GM18909 (cell line): ENCODE measurements at regions not wholly inside any gene's neighbourhood (a gene's known extent, or its start where the extent isn't known, plus 50 kb on each side); places are given as distances from the start of the nearest gene placed in this dataset.
A peak's percentile ranks its signal among the peaks of the same experiment; 100 is the strongest.

Experiments used
- ATAC-seq: cut with Tn5 transposase; IDR thresholded peaks from one replicate; pipeline ENCODE4 v1.9.1; 2021; ENCODE audit warnings: mild to moderate bottlenecking; ENCODE audit not compliant: unreplicated experiment, poor library complexity

- peak; percentile 56 for ATAC-seq
Observed at GRCh38 chr6:14665827-14666724, 548.5 kb downstream of the CD83 start.

- ATAC-seq = no peak
Observed at GRCh38 chr6:14670806-14671205, 553.2 kb downstream of the CD83 start.

GRCh38 chr6:14671261-14671681 lies 553.7 kb downstream of the CD83 start:
- no peak for ATAC-seq

- ATAC-seq = no peak
Observed at GRCh38 chr6:14671937-14672336, 554.4 kb downstream of the CD83 start.

- ATAC-seq = no peak
Observed at GRCh38 chr6:14673201-14673600, 555.6 kb downstream of the CD83 start.

DNA sequence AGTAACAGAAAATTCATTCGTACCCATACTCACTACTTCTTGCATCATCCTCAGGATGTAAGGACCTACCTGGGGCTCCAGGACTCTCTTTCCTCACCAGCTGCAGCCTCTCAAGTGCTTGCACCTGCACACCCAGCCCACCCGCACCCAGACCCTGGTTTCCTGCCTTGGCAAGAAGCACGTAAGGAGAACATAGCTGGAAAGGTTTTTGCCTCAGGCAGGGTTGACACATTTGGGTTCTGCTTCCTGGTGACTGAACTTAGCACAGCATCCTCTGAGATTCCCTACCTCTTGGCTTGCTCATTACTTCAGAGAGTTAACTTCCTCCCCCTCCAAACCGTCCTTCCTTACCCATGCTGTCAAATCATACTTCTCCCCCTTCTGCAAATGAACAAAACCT lies 556.9 kb downstream of the CD83 start:
- ATAC-seq = no peak

DNA sequence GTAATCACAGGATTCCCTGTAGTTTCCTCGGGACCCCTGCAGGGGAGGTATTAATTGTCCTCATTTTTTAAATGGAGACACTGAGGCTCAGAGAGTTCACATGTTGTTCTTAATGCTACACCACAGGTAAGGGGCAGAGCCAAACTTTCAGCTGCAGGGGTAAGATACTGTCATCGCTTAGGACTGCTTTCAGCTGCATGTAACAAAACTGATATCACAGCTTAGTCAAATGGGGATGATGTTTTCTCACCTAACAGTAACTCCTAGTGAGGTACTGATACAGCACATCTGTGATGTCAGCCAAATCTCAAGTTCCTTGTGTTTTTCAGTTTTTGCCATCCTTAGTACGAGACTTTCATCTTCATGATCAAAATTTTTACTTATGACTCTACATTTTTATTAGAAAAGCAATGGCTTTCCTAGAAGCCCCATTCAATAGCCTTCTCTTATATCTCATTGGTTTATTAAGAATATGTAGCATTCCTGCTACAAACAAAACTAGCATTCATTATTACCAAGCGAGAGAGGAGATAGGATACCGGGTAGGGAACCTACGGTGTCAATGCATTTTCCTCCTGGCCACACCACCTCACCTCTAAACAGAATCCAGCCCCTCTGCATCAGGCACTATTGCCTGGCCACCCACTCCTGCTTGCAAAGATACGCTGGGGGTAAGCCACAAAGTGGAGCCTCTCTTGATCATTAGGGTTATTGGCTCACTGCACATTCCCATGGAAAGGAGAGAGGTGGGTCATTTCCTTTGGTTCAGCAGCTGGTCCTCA lies 557.5 kb downstream of the CD83 start:
- ATAC-seq = no peak

DNA sequence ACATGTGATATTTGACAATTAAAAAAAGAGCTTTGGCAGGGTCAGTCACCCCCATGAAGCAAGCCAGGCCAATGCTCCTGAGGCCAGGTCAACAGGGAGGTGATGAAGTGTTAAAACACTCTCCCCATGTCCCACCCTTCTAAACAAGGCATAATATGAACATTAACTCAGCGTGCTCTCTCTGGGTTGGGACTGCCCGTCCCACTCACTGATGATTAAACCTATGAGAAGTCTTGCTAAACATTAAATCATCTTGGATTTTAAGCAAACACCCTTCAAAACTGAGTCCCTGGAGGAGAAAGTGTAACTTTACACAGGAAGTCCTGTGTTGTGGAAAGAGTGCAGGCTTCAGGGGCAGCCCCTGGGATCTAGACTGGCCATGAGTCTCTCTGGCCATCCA lies 558.5 kb downstream of the CD83 start:
- ATAC-seq = no peak

GRCh38 chr6:14676977-14677781 lies 559.6 kb downstream of the CD83 start:
- ATAC-seq = no peak

DNA sequence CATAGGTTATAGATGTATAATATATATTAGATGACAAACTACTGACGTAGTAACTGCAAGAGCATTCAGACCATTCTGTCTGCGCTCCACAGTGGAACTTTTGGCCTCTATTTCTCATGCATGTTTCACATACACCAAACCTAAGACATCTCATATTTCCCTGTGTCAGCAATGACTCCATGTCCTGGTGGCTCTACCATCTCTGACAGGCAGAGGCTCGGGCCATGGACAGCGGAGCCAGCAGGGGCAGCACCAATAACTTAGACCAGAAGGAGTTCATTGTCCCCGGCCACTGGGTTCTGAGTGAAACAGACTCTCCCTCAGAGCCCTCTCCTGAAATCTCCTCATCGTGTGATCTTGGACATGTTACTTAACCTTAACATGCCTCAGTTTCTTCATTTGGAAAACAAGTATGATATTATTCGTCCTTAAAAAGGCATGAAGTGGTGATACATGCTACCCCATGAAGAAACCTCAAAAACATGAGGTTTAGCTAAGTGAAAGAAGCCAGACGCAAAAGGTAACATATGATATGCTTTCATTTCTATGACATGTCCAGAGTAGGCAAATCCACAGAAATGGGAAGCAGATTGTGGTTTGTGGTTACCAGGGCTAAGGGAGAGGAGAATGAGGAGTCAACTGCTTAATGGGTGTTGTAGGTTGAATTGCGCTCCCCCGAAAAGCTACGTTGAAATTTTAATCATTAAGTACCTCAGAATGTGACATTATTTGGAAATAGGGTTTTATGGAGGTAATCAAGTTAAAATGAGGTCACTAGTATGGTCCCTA lies 564.0 kb upstream of the JARID2 start:
- no peak for ATAC-seq

DNA sequence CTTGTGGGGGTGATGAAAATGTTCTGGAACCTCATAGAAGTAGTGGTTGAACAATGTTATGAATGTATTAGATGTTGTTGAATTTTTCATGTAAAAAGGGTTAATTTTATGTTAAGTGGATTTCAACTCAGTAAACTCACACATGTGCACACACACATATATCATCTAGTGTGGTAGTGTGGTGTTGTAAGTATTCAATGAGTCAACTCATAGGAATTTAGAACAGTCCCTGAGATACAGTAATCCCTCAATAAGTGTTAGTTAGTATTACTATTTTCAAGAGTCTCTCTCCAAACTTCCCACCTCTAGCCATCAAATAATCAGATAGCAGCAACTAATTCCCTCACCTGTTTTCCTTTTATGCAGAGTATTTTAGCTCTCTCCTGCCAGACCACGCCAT lies 563.1 kb upstream of the JARID2 start:
- no peak for ATAC-seq

- no peak for ATAC-seq
Observed at GRCh38 chr6:14689639-14690038, 556.2 kb upstream of the JARID2 start.

DNA sequence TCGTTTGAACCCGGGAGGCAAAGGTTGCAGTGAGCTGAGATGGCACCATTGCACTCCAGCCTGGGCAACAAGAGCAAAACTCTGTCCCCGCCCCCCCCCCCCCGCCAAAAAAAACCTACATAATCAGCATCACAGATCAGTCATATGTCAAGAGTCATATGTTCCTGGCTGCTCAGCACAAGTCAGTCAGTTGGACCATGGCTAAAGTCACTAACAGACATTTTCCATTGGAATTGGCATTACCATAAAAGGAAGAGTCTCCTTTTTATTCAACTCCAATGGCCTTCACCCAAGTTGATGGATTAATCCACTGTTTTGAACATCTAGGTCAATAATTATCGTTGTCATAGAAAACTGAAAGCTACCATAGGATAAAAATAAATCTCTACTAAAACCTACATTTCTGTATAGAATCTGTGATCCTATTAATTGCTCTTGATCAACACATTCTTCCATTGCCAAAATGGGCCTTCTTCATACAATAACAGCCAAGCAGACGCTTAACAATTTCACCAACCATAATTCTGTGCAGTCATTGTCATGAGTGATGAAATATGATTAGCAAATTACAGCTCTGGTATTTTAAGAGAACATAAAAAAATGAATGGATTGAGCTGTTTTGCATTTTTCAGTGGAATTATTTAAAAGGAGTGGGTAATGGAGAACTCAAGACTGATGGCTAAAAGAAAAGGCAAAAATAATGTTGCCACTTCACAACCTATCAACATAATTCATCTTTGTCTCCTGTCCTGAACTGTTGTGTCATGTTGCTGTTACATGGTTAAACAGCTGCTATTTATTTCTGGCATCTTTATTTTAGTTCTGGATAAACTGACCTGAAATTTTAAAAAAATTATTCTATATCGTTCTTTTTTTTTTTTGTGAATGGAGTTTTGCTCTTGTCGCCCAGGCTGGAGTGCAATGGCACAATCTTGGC lies 555.5 kb upstream of the JARID2 start:
- no peak for ATAC-seq

- ATAC-seq = no peak
Observed at GRCh38 chr6:14692208-14692607, 553.7 kb upstream of the JARID2 start.

GRCh38 chr6:14693301-14694192 lies 552.3 kb upstream of the JARID2 start:
- ATAC-seq = no peak

- ATAC-seq = no peak
Observed at GRCh38 chr6:14694308-14694707, 551.6 kb upstream of the JARID2 start.

DNA sequence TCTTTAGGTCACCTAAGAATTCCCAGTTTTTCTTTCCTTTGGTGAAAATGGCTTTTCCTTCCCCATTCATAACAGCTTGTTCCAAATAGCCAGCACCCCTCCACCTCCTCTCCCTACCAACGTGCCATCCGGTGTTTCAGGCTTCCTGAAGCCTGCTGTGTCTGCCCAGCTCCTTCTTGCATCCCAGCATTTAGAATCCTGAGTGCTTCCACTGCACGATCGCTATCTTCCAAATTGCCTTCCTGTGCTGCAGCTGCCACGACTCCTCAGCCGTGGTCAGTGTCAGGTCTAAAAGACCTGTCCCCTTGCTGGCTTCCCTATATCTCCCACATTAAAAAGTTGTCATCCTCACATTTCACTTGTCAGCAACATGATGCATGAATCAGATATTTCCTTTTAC lies 550.3 kb upstream of the JARID2 start:
- ATAC-seq = no peak

DNA sequence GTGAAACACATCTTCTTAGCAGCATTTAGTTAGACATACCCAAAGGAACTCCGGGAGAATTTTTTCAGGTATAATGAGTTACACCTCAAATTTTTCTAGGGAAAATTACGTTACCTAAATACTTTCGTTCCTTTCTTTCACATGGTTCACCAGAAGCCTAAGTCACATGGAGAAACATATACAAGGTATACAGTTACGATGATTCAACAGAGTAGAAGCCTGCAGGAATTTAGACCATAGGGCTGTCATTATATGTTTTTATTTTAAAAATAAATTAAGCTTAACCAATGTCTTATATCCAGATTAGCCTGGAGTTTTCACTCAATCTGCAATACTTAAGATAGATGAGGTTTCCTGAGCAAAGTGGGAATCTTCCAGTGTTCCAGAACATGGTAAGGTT lies 549.5 kb upstream of the JARID2 start:
- ATAC-seq = no peak
